H1 (cell line): ENCODE measurements at regions not wholly inside any gene's neighbourhood (a gene's known extent, or its start where the extent isn't known, plus 50 kb on each side); places are given as distances from the start of the nearest gene placed in this dataset.

Experiments
- ASH2L ChIP-seq: fragments of 200-600, 300-600 bp; sonication (generic); IDR thresholded peaks from one replicate; pipeline ENCODE4 v1.7.1; 2017; ENCODE audit warnings: low read length
- BCL11A ChIP-seq, 2 experiments: IDR thresholded peaks; one replicate each; pipeline ENCODE4 v1.6.1; 2011; ENCODE audit warnings: low read depth in 2 of 2, low read length in 2 of 2, mild to moderate bottlenecking in 2 of 2
- CBX8 ChIP-seq: fragments of 300-800, 300-1000 bp; sonication (generic); IDR thresholded peaks from 2 replicates; pipeline ENCODE4 v1.7.1; 2016; ENCODE audit warnings: low read depth, low read length, borderline replicate concordance
- CEBPB ChIP-seq: IDR thresholded peaks from 2 replicates; pipeline ENCODE4 v1.6.1; 2012; ENCODE audit warnings: low read depth, low read length
- CHD1 ChIP-seq: IDR thresholded peaks from 2 replicates; pipeline ENCODE4 v1.6.1; 2012; ENCODE audit warnings: low read depth, low read length, improper control_type of control experiment
- CREB1 ChIP-seq: IDR thresholded peaks from 2 replicates; pipeline ENCODE4 v1.6.1; 2012; ENCODE audit warnings: inconsistent platforms
- EGR1 ChIP-seq: IDR thresholded peaks from 2 replicates; pipeline ENCODE4 v1.6.1; 2011; ENCODE audit warnings: low read depth, low read length, borderline replicate concordance
- GTF2F1 ChIP-seq: IDR thresholded peaks from 2 replicates; pipeline ENCODE4 v1.6.1; 2012; ENCODE audit warnings: low read depth, low read length, improper control_type of control experiment, borderline replicate concordance
- HDAC6 ChIP-seq: IDR thresholded peaks from one replicate; pipeline ENCODE4 v1.7.1; 2012; ENCODE audit warnings: low read depth, mild to moderate bottlenecking, inconsistent platforms, low read length, moderate library complexity
- PHF8 ChIP-seq: fragments of 200-600 bp; sonication (generic); conservative IDR thresholded peaks from 2 replicates; pipeline ENCODE4 v1.7.1; 2012; ENCODE audit warnings: low read depth, mild to moderate bottlenecking, inconsistent platforms, low read length, moderate library complexity
- POLR2A ChIP-seq, 2 experiments: IDR thresholded peaks; 1 replicate in 1 of 2; 2 replicates in 1 of 2; pipeline ENCODE4 v1.6.1; 2011; ENCODE audit warnings: low read depth in 2 of 2, low read length in 2 of 2, mild to moderate bottlenecking in 2 of 2; ENCODE audit errors: control extremely low read depth in 1 of 2
- POU5F1 ChIP-seq: IDR thresholded peaks from 2 replicates; pipeline ENCODE4 v1.6.1; 2011; ENCODE audit warnings: low read depth, mild to moderate bottlenecking, low read length, moderate library complexity
- RFX5 ChIP-seq: IDR thresholded peaks from 2 replicates; pipeline ENCODE4 v1.6.1; 2011; ENCODE audit warnings: low read depth, low read length, improper control_type of control experiment, borderline replicate concordance
- SAP30 ChIP-seq: fragments of 300-600 bp; sonication (generic); IDR thresholded peaks from 2 replicates; pipeline ENCODE4 v1.7.1; 2012; ENCODE audit warnings: low read length, moderate library complexity, mild to moderate bottlenecking, inconsistent platforms; ENCODE audit not compliant: insufficient read depth, insufficient replicate concordance
- SIN3A ChIP-seq, 2 experiments: IDR thresholded peaks in 1 of 2; conservative IDR thresholded peaks in 1 of 2; 2 replicates each; pipeline ENCODE4 v1.6.1; 2011 to 2012; ENCODE audit warnings: low read length in 2 of 2, improper control_type of control experiment in 1 of 2, low read depth in 1 of 2, mild to moderate bottlenecking in 1 of 2
- SP1 ChIP-seq: IDR thresholded peaks from 2 replicates; pipeline ENCODE4 v1.6.1; 2011; ENCODE audit warnings: low read depth, low read length
- TAF7 ChIP-seq: optimal IDR thresholded peaks from 2 replicates; pipeline ENCODE3; 2011; ENCODE audit warnings: low read depth, mild to moderate bottlenecking, inconsistent platforms, low read length, moderate library complexity, borderline replicate concordance
- TBP ChIP-seq: IDR thresholded peaks from 2 replicates; pipeline ENCODE4 v1.6.1; 2011; ENCODE audit warnings: low read depth, low read length, improper control_type of control experiment
- TCF12 ChIP-seq: IDR thresholded peaks from 2 replicates; pipeline ENCODE4 v1.6.1; 2011; ENCODE audit warnings: low read depth, mild to moderate bottlenecking, low read length
- YY1 ChIP-seq: IDR thresholded peaks from 2 replicates; pipeline ENCODE4 v1.6.1; 2011; ENCODE audit warnings: low read depth, mild to moderate bottlenecking, low read length
- TF ChIP-seq, protein P1 (sequence below): IDR thresholded peaks from 2 replicates; pipeline ENCODE4 v1.6.1; 2011; ENCODE audit warnings: low read length, improper control_type of control experiment
- TF ChIP-seq, protein P2 (sequence below): IDR thresholded peaks from 2 replicates; pipeline ENCODE4 v1.6.1; 2012; ENCODE audit warnings: low read length, inconsistent platforms
- TF ChIP-seq, protein P3 (sequence below): IDR thresholded peaks from 2 replicates; pipeline ENCODE4 v1.6.1; 2011; ENCODE audit warnings: low read depth, mild to moderate bottlenecking, low read length; ENCODE audit not compliant: insufficient read depth

DNA sequence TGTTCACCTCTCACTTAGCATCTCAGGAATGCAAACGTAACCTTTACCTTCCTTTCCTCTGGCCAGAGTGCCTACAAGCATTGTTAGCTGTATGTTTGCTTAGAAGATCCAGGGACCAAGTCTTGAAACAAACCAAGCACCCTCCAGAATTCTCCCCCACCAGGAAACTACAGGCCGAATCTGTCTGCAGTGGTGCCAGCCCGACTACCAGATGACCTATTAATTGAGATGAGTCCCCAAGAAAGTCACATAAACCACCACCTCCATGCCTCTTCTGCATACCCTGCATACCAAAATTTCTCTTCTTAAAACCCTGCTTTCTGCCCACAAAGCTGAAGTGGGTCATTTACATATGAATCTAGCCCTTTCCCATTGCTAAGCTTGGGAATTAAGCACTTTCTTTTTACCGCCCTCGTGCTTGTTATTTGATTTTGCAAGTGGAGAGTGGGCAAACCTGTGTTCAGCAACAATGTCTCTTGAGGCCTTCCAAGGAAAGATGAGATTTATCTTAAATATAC lies 1239.1 kb downstream of the CDH12 start (continued):
- TF ChIP-seq SP1, result no peak
- TF ChIP-seq ASH2L, result peak; percentile 58
- TF ChIP-seq SIN3A (conservative IDR thresholded peaks at IDR 0.05 in 1 of 2, IDR thresholded peaks at IDR 0.05 in 1 of 2; ENCODE audit: low read depth in 1 of 2, low read length in 2 of 2), result no peak
- no peak for TF ChIP-seq BCL11A (IDR thresholded peaks at IDR 0.05; ENCODE audit: low read depth in 2 of 2, low read length in 2 of 2)
- TF ChIP-seq POLR2A (IDR thresholded peaks at IDR 0.05; ENCODE audit: control extremely low read depth in 1 of 2, low read depth in 2 of 2, low read length in 2 of 2), result no peak
- no peak for TF ChIP-seq PHF8
- no peak for TF ChIP-seq CEBPB
- no peak for TF ChIP-seq CBX8
- no peak for TF ChIP-seq EGR1
- TF ChIP-seq GTF2F1, result no peak
- no peak for TF ChIP-seq HDAC6
- TF ChIP-seq, protein P1, sequence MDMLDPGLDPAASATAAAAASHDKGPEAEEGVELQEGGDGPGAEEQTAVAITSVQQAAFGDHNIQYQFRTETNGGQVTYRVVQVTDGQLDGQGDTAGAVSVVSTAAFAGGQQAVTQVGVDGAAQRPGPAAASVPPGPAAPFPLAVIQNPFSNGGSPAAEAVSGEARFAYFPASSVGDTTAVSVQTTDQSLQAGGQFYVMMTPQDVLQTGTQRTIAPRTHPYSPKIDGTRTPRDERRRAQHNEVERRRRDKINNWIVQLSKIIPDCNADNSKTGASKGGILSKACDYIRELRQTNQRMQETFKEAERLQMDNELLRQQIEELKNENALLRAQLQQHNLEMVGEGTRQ, result no peak
- TF ChIP-seq POU5F1, result 0 out of 2 replicates have a peak, but pooled peaks have one; percentile 47
- TF ChIP-seq TCF12, result no peak
- TF ChIP-seq, protein P2, sequence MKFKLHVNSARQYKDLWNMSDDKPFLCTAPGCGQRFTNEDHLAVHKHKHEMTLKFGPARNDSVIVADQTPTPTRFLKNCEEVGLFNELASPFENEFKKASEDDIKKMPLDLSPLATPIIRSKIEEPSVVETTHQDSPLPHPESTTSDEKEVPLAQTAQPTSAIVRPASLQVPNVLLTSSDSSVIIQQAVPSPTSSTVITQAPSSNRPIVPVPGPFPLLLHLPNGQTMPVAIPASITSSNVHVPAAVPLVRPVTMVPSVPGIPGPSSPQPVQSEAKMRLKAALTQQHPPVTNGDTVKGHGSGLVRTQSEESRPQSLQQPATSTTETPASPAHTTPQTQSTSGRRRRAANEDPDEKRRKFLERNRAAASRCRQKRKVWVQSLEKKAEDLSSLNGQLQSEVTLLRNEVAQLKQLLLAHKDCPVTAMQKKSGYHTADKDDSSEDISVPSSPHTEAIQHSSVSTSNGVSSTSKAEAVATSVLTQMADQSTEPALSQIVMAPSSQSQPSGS, result 0 out of 2 replicates have a peak, but pooled peaks have one; percentile 48
- no peak for TF ChIP-seq TAF7
- no peak for TF ChIP-seq SAP30
- no peak for TF ChIP-seq TBP
- no peak for TF ChIP-seq CHD1
- 0 out of 2 replicates have a peak, but pooled peaks have one; percentile 25 for TF ChIP-seq YY1
- TF ChIP-seq, protein P3, sequence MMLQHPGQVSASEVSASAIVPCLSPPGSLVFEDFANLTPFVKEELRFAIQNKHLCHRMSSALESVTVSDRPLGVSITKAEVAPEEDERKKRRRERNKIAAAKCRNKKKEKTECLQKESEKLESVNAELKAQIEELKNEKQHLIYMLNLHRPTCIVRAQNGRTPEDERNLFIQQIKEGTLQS, result no peak
- no peak for TF ChIP-seq CREB1
- TF ChIP-seq RFX5, result no peak
